ENCODE measurements at regions not wholly inside any gene's neighbourhood (a gene's known extent, or its start where the extent isn't known, plus 50 kb on each side); places are given as distances from the start of the nearest gene placed in this dataset.

GRCh38 chr9:79446523-79447307, 125.0 kb upstream of the TLE4 start:
- H3K36me3 Mint-ChIP-seq = no peaks in the 10 kb centered on the region
- no peaks in the 10 kb centered on the region for H3K4me1 Mint-ChIP-seq
- Histone ChIP-seq H3K4me2 (replicated peaks; ENCODE audit: extremely low read depth, low read length, poor library complexity, severe bottlenecking) (no peak overlapping the region), H3K4me3 (replicated peaks in 1 of 3; ENCODE audit: low read depth in 2 of 3, low read length in 3 of 3) (no peak overlapping the region), H4K20me1 (ENCODE audit: insufficient read depth, low read length) (no peaks in the 10 kb centered on the region), H2AFZ (ENCODE audit: insufficient read depth, low read depth, low read length, poor library complexity, severe bottlenecking) (no peak overlapping the region), H3K27ac (ENCODE audit: low read depth in 1 of 2, low read length in 2 of 2) (no peak overlapping the region), H3K79me2 (ENCODE audit: insufficient read depth, low read length) (no peaks in the 10 kb centered on the region), H3K9ac (ENCODE audit: insufficient read depth, low read length, poor library complexity, severe bottlenecking) (no peak overlapping the region), H3K9me3 (replicated peaks in 1 of 2; ENCODE audit: control insufficient read depth in 1 of 2, insufficient read depth in 1 of 2, low read length in 2 of 2) (no peaks in the 10 kb centered on the region), H3K27me3 (ENCODE audit: control insufficient read depth in 2 of 2, insufficient read depth in 2 of 2, low read length in 2 of 2) (no peaks in the 10 kb centered on the region), H3K4me1 (ENCODE audit: control insufficient read depth in 1 of 2, insufficient read depth in 2 of 2, low read length in 2 of 2) (no peaks in the 10 kb centered on the region), H3K36me3 (replicated peaks in 1 of 2; ENCODE audit: control insufficient read depth in 1 of 2, insufficient read depth in 2 of 2, low read length in 2 of 2) (no peaks in the 10 kb centered on the region)
- H3K9me3 Mint-ChIP-seq = peaks cover 0 to 6% (median 2%) of the 10 kb centered on the region in 7 donors
- no peak overlapping the region for H3K4me3 Mint-ChIP-seq
- no peak for TF ChIP-seq CTCF (IDR thresholded peaks at IDR 0.05)
- intact Hi-C loops (cut with micrococcal nuclease) = no loop called here
- peaks cover 0 to 2% (median 2%) of the 10 kb centered on the region in 3 donors for H3K27me3 Mint-ChIP-seq (ENCODE audit: low read depth in 3 of 3)
- no peak overlapping the region for H3K27ac Mint-ChIP-seq
- no peak for DNase-seq
- WGBS (ENCODE audit: insufficient coverage) = no CpG with 5 or more reads among the region's 4 CpGs

- WGBS (ENCODE audit: insufficient coverage) = 100% methylated on average over 3 of the region's 3 CpGs
- peaks cover 0 to 2% (median 2%) of the 10 kb centered on the region in 3 donors for H3K27me3 Mint-ChIP-seq (ENCODE audit: low read depth in 3 of 3)
- no peak overlapping the region for H3K4me2 ChIP-seq (replicated peaks; ENCODE audit: extremely low read depth, low read length, poor library complexity, severe bottlenecking)
- no peaks in the 10 kb centered on the region for H3K36me3 Mint-ChIP-seq
- no peak overlapping the region for H3K4me3 Mint-ChIP-seq
- no peak for TF ChIP-seq CTCF (IDR thresholded peaks at IDR 0.05)
- H3K4me1 Mint-ChIP-seq = no peaks in the 10 kb centered on the region
- H2AFZ ChIP-seq (ENCODE audit: insufficient read depth, low read depth, low read length, poor library complexity, severe bottlenecking) = no peak overlapping the region
- no peaks in the 10 kb centered on the region for H3K79me2 ChIP-seq (ENCODE audit: insufficient read depth, low read length)
- peaks cover 0 to 7% (median 2%) of the 10 kb centered on the region in 7 donors for H3K9me3 Mint-ChIP-seq
- H3K9me3 ChIP-seq (replicated peaks in 1 of 2; ENCODE audit: control insufficient read depth in 1 of 2, insufficient read depth in 1 of 2, low read length in 2 of 2) = peaks cover 0 to 4% of the 10 kb centered on the region in 2 donors
- no peak overlapping the region for H3K4me3 ChIP-seq (replicated peaks in 1 of 3; ENCODE audit: low read depth in 2 of 3, low read length in 3 of 3)
- no peaks in the 10 kb centered on the region for H4K20me1 ChIP-seq (ENCODE audit: insufficient read depth, low read length)
- H3K27me3 ChIP-seq (ENCODE audit: control insufficient read depth in 2 of 2, insufficient read depth in 2 of 2, low read length in 2 of 2) = no peaks in the 10 kb centered on the region
- no peaks in the 10 kb centered on the region for H3K4me1 ChIP-seq (ENCODE audit: control insufficient read depth in 1 of 2, insufficient read depth in 2 of 2, low read length in 2 of 2)
- no peak overlapping the region for H3K27ac ChIP-seq (ENCODE audit: low read depth in 1 of 2, low read length in 2 of 2)
- H3K9ac ChIP-seq (ENCODE audit: insufficient read depth, low read length, poor library complexity, severe bottlenecking) = no peak overlapping the region
- H3K36me3 ChIP-seq (replicated peaks in 1 of 2; ENCODE audit: control insufficient read depth in 1 of 2, insufficient read depth in 2 of 2, low read length in 2 of 2) = no peaks in the 10 kb centered on the region
- no peak for DNase-seq
- intact Hi-C loops (cut with micrococcal nuclease) = no loop called here
- no peak overlapping the region for H3K27ac Mint-ChIP-seq
These were observed 124.5 kb upstream of the TLE4 start for GRCh38 chr9:79447308-79447605.

All from CD14-positive monocyte (primary cell).